ENCODE measurements at regions not wholly inside any gene's neighbourhood (a gene's known extent, or its start where the extent isn't known, plus 50 kb on each side); places are given as distances from the start of the nearest gene placed in this dataset.

GRCh38 chr11:80297858-80298632 is 857.2 kb upstream of the TENM4 start:
- TF ChIP-seq EP300 (IDR thresholded peaks at IDR 0.05) = no peak
- no peak for TF ChIP-seq CTCF (IDR thresholded peaks at IDR 0.05)
- no peak for TF ChIP-seq POLR2A (IDR thresholded peaks at IDR 0.05)
- Histone ChIP-seq H3K4me1 (ENCODE audit: insufficient read depth) (no peaks in the 10 kb centered on the region), H3K36me3 (no peaks in the 10 kb centered on the region), H3K27me3 (no peaks in the 10 kb centered on the region), H3K9me3 (no peaks in the 10 kb centered on the region), H3K4me3 (no peak overlapping the region), H3K27ac (no peak overlapping the region)
- no peak for DNase-seq
- intact Hi-C loops (cut with DNase I) = no loop called here
- 60 to 70% (median 61%) methylated on average over 5 of the region's 5 CpGs for WGBS, 3 donors

- intact Hi-C loops (cut with DNase I) = no loop called here
- no peaks in the 10 kb centered on the region for H3K4me1 ChIP-seq (ENCODE audit: insufficient read depth)
- H3K27ac ChIP-seq = no peak overlapping the region
- H3K27me3 ChIP-seq = no peaks in the 10 kb centered on the region
- H3K36me3 ChIP-seq = no peaks in the 10 kb centered on the region
- H3K9me3 ChIP-seq = no peaks in the 10 kb centered on the region
- TF ChIP-seq CTCF (IDR thresholded peaks at IDR 0.05) = no peak
- no peak for TF ChIP-seq EP300 (IDR thresholded peaks at IDR 0.05)
- no peak for TF ChIP-seq POLR2A (IDR thresholded peaks at IDR 0.05)
- WGBS, 3 donors = 95 to 96% (median 95%) methylated on average over 2 of the region's 2 CpGs
- H3K4me3 ChIP-seq = no peak overlapping the region
- no peak for DNase-seq
These were observed 852.5 kb upstream of the TENM4 start for GRCh38 chr11:80293293-80293692.

GRCh38 chr11:80284946-80285785 is 844.3 kb upstream of the TENM4 start:
- 34 to 46% (median 39%) methylated on average over 3 of the region's 3 CpGs for WGBS, 3 donors
- H3K4me3 ChIP-seq = no peak overlapping the region
- no peak overlapping the region for H3K27ac ChIP-seq
- H3K36me3 ChIP-seq = no peaks in the 10 kb centered on the region
- H3K4me1 ChIP-seq (ENCODE audit: insufficient read depth) = peaks cover 4% of the 10 kb centered on the region
- no peak for DNase-seq
- intact Hi-C loops (cut with DNase I) = no loop called here
- no peaks in the 10 kb centered on the region for H3K27me3 ChIP-seq
- TF ChIP-seq POLR2A (IDR thresholded peaks at IDR 0.05) (no peak), CTCF (IDR thresholded peaks at IDR 0.05) (no peak), EP300 (IDR thresholded peaks at IDR 0.05) (no peak)
- H3K9me3 ChIP-seq = no peaks in the 10 kb centered on the region

- WGBS, 3 donors = 65 to 74% (median 67%) methylated on average over 2 of the region's 2 CpGs
These were observed 841.8 kb upstream of the TENM4 start for GRCh38 chr11:80282643-80283042.

More at GRCh38 chr11:80282643-80283042, 841.8 kb upstream of the TENM4 start:
- Histone ChIP-seq H3K9me3 (no peaks in the 10 kb centered on the region), H3K4me3 (no peak overlapping the region), H3K27ac (no peak overlapping the region), H3K4me1 (ENCODE audit: insufficient read depth) (peaks cover 4% of the 10 kb centered on the region), H3K36me3 (no peaks in the 10 kb centered on the region), H3K27me3 (no peaks in the 10 kb centered on the region)
- no peak for TF ChIP-seq EP300 (IDR thresholded peaks at IDR 0.05)
- TF ChIP-seq POLR2A (IDR thresholded peaks at IDR 0.05) = no peak
- no peak for TF ChIP-seq CTCF (IDR thresholded peaks at IDR 0.05)
- intact Hi-C loops (cut with DNase I) = no loop called here
- no peak for DNase-seq
